KG1 (cell line): ENCODE measurements at regions not wholly inside any gene's neighbourhood (a gene's known extent, or its start where the extent isn't known, plus 50 kb on each side); places are given as distances from the start of the nearest gene placed in this dataset.
"Not testable (repeated sequence)": the region's sequence is repeated elsewhere in the genome, so short reads cannot be mapped to it uniquely, and the experiment has no call there.

Experiments used
- DNase-seq: peaks from one replicate; lab custom pipeline; 2025; lab: John Stamatoyannopoulos, UW

GRCh38 chr9:22650145-22650544, 203.5 kb downstream of the DMRTA1 start:
- DNase-seq = no peak

- DNase-seq = no peak
Measured at GRCh38 chr9:22650946-22651345, 204.3 kb downstream of the DMRTA1 start.

- no peak for DNase-seq
Measured at GRCh38 chr9:22654833-22655232, 208.2 kb downstream of the DMRTA1 start.

GRCh38 chr9:22657713-22658112, 211.1 kb downstream of the DMRTA1 start:
- DNase-seq = no peak

- not testable (repeated sequence) for DNase-seq
Measured at GRCh38 chr9:22658484-22658883, 211.9 kb downstream of the DMRTA1 start.

- DNase-seq = no peak
Measured at GRCh38 chr9:22682536-22682935, 235.9 kb downstream of the DMRTA1 start.

- DNase-seq = no peak
Measured at GRCh38 chr9:22682961-22683699, 236.5 kb downstream of the DMRTA1 start.

GRCh38 chr9:22683700-22684075, 237.1 kb downstream of the DMRTA1 start:
- DNase-seq = no peak

- DNase-seq = no peak
Measured at GRCh38 chr9:22693156-22693555, 246.5 kb downstream of the DMRTA1 start.

GRCh38 chr9:22700171-22700570, 253.5 kb downstream of the DMRTA1 start:
- DNase-seq = no peak

- DNase-seq = no peak
Measured at GRCh38 chr9:22718653-22719052, 272.0 kb downstream of the DMRTA1 start.

- no peak for DNase-seq
Measured at GRCh38 chr9:22722492-22722891, 275.9 kb downstream of the DMRTA1 start.

- DNase-seq = no peak
Measured at GRCh38 chr9:22731786-22732185, 285.2 kb downstream of the DMRTA1 start.

- DNase-seq = no peak
Measured at GRCh38 chr9:22739712-22740111, 293.1 kb downstream of the DMRTA1 start.

- DNase-seq = no peak
Measured at GRCh38 chr9:22740781-22741180, 294.2 kb downstream of the DMRTA1 start.

- no peak for DNase-seq
Measured at GRCh38 chr9:22742401-22742800, 295.8 kb downstream of the DMRTA1 start.

- no peak for DNase-seq
Measured at GRCh38 chr9:22773501-22774220, 327.0 kb downstream of the DMRTA1 start.

- no peak for DNase-seq
Measured at GRCh38 chr9:22790329-22790728, 343.7 kb downstream of the DMRTA1 start.

- no peak for DNase-seq
Measured at GRCh38 chr9:22808876-22809275, 362.3 kb downstream of the DMRTA1 start.

GRCh38 chr9:22809371-22809770, 362.7 kb downstream of the DMRTA1 start:
- no peak for DNase-seq

GRCh38 chr9:22813529-22813928, 366.9 kb downstream of the DMRTA1 start:
- no peak for DNase-seq

- DNase-seq = no peak
Measured at GRCh38 chr9:22815246-22815645, 368.6 kb downstream of the DMRTA1 start.

- DNase-seq = no peak
Measured at GRCh38 chr9:22817181-22817580, 370.6 kb downstream of the DMRTA1 start.

- no peak for DNase-seq
Measured at GRCh38 chr9:22829236-22829635, 382.6 kb downstream of the DMRTA1 start.
